Ishikawa (cell line): ENCODE measurements at regions not wholly inside any gene's neighbourhood (a gene's known extent, or its start where the extent isn't known, plus 50 kb on each side); places are given as distances from the start of the nearest gene placed in this dataset.

Source experiments
- EGR1 ChIP-seq: IDR thresholded peaks from 2 replicates; pipeline ENCODE4 v1.6.1; 2012
- EP300 ChIP-seq: IDR thresholded peaks from 2 replicates; pipeline ENCODE4 v1.6.1; 2012; ENCODE audit warnings: borderline replicate concordance
- FOXM1 ChIP-seq: IDR thresholded peaks from 2 replicates; pipeline ENCODE4 v1.6.1; 2012; ENCODE audit warnings: low read depth, borderline replicate concordance
- MAX ChIP-seq: IDR thresholded peaks from 2 replicates; pipeline ENCODE4 v1.6.1; 2012
- NFIC ChIP-seq: IDR thresholded peaks from 2 replicates; pipeline ENCODE4 v1.6.1; 2012
- RAD21 ChIP-seq: IDR thresholded peaks from 2 replicates; pipeline ENCODE4 v1.6.1; 2012; ENCODE audit warnings: low read depth
- REST ChIP-seq: IDR thresholded peaks from 2 replicates; pipeline ENCODE4 v1.6.1; 2012; ENCODE audit warnings: low read depth, mild to moderate bottlenecking
- TAF1 ChIP-seq: IDR thresholded peaks from 2 replicates; pipeline ENCODE4 v1.6.1; 2012; ENCODE audit warnings: low read depth, mild to moderate bottlenecking
- TEAD4 ChIP-seq: IDR thresholded peaks from 2 replicates; pipeline ENCODE4 v1.6.1; 2012
- USF1 ChIP-seq: IDR thresholded peaks from 2 replicates; pipeline ENCODE4 v1.6.1; 2012
- ZBTB7A ChIP-seq: IDR thresholded peaks from 2 replicates; pipeline ENCODE4 v1.6.1; 2012; ENCODE audit warnings: low read depth

- TF ChIP-seq REST (no peak), EGR1 (no peak), NFIC (no peak), USF1 (no peak), FOXM1 (no peak), TAF1 (no peak), ZBTB7A (no peak), EP300 (no peak), RAD21 (no peak), MAX (no peak), TEAD4 (no peak)
Measured at GRCh38 chr1:218531936-218532335, 186.8 kb downstream of the TGFB2 start.
